ENCODE measurements at regions not wholly inside any gene's neighbourhood (a gene's known extent, or its start where the extent isn't known, plus 50 kb on each side); places are given as distances from the start of the nearest gene placed in this dataset.

DNA sequence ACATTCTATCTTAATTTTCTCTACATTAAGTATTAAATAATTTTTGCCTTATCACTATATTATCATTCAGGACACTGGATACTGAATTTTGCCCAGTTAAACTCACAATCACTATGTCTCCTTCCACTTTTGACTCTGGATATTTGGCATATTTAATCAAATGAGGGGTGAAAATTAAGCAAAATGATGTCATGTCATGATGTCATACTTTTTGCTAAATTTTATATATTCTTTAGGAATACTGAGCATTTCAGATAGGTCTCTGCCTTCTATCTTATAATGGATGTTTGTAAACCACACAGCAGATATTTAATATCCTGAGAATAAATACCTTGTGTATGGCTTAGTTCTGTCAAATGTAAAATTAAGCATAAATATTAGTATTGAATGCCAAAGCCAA is 79.5 kb upstream of the HIVEP3 start:
- TF ChIP-seq EZH2 (optimal IDR thresholded peaks at IDR 0.05; ENCODE audit: low read depth, low read length) (no peak), EZH2phosphoT487 (IDR thresholded peaks at IDR 0.05; ENCODE audit: low read length) (no peak)
- TF ChIP-seq, protein P1, sequence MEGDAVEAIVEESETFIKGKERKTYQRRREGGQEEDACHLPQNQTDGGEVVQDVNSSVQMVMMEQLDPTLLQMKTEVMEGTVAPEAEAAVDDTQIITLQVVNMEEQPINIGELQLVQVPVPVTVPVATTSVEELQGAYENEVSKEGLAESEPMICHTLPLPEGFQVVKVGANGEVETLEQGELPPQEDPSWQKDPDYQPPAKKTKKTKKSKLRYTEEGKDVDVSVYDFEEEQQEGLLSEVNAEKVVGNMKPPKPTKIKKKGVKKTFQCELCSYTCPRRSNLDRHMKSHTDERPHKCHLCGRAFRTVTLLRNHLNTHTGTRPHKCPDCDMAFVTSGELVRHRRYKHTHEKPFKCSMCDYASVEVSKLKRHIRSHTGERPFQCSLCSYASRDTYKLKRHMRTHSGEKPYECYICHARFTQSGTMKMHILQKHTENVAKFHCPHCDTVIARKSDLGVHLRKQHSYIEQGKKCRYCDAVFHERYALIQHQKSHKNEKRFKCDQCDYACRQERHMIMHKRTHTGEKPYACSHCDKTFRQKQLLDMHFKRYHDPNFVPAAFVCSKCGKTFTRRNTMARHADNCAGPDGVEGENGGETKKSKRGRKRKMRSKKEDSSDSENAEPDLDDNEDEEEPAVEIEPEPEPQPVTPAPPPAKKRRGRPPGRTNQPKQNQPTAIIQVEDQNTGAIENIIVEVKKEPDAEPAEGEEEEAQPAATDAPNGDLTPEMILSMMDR (IDR thresholded peaks at IDR 0.05; ENCODE audit: low read length): no peak

All from MM.1S (cell line).